ENCODE measurements at regions not wholly inside any gene's neighbourhood (a gene's known extent, or its start where the extent isn't known, plus 50 kb on each side); places are given as distances from the start of the nearest gene placed in this dataset.

- no peak overlapping the region for H3K9ac ChIP-seq (ENCODE audit: control insufficient read depth, insufficient read depth, low read length)
- no peak overlapping the region for H3K4me3 ChIP-seq
- H3K36me3 ChIP-seq (ENCODE audit: control insufficient read depth in 2 of 2, insufficient read depth in 2 of 2, low read length in 1 of 2), result no peaks in the 10 kb centered on the region
- RAD21 ChIA-PET (ENCODE audit: unreplicated experiment), result interaction anchor here (0.7 kb wide), 1 partner anchor 198 kb away, joined by 3 read pairs; no protein-coding TSS in a partner anchor
- POLR2A ChIA-PET, result no interaction called here
- no peak for DNase-seq (ENCODE audit: low read depth, low spot score)
- no peak overlapping the region for H3K4me2 ChIP-seq (ENCODE audit: control insufficient read depth, insufficient read depth)
- WGBS (ENCODE audit: insufficient coverage, insufficient replicate concordance, low lambda C conversion rate, missing lambda C conversion rate), result 90% methylated on average over 3 of the region's 3 CpGs
- CTCF ChIA-PET, result no interaction called here
- H3K27ac ChIP-seq (ENCODE audit: control insufficient read depth, insufficient read depth), result no peak overlapping the region
- no peaks in the 10 kb centered on the region for H3K9me3 ChIP-seq (replicated peaks; ENCODE audit: control insufficient read depth, insufficient read depth, low read length)
- TF ChIP-seq GABPA (IDR thresholded peaks at IDR 0.05; ENCODE audit: low read depth) (0 out of 2 replicates have a peak, but pooled peaks have one; percentile 20), E2F4 (IDR thresholded peaks at IDR 0.05; ENCODE audit: low read depth, low read length) (no peak)
- intact Hi-C loops (cut with micrococcal nuclease; ENCODE audit: unreplicated experiment), result no loop called here
- peaks cover 0 to 1% of the 10 kb centered on the region in 2 experiments; a peak in 3 of 4 replicates for H3K27me3 ChIP-seq (replicated peaks in 1 of 2; ENCODE audit: control insufficient read depth in 2 of 2, insufficient read depth in 2 of 2, low read length in 1 of 2)
- no peak for FAIRE-seq
- no peak for ATAC-seq
- in situ Hi-C loops (cut with MboI), result no loop called here
- H4K20me1 ChIP-seq (ENCODE audit: control insufficient read depth, insufficient read depth), result no peaks in the 10 kb centered on the region
- H3K79me2 ChIP-seq (ENCODE audit: control insufficient read depth, insufficient read depth, low read length), result no peaks in the 10 kb centered on the region
- no peaks in the 10 kb centered on the region for H3K4me1 ChIP-seq (ENCODE audit: control insufficient read depth, insufficient read depth, low read length)
- BruUV-seq (replicated peaks), result no TSS peak
- SMC1A ChIA-PET (ENCODE audit: uncharacterized antibody, unreplicated experiment), result no interaction called here
- no peak overlapping the region for H2AFZ ChIP-seq (ENCODE audit: control insufficient read depth, low read depth, low read length)
Observed at GRCh38 chr1:244264163-244264562, 187.5 kb downstream of the ADSS2 start.

GRCh38 chr1:244265507-244265906 is 186.2 kb downstream of the ADSS2 start:
- H4K20me1 ChIP-seq (ENCODE audit: control insufficient read depth, insufficient read depth), result no peaks in the 10 kb centered on the region
- no peak overlapping the region for H3K4me3 ChIP-seq
- ChIA-PET SMC1A (ENCODE audit: uncharacterized antibody, unreplicated experiment) (no interaction called here), CTCF (no interaction called here), RAD21 (ENCODE audit: unreplicated experiment) (no interaction called here), POLR2A (no interaction called here)
- intact Hi-C loops (cut with micrococcal nuclease; ENCODE audit: unreplicated experiment), result no loop called here
- DNase-seq (ENCODE audit: low read depth, low spot score), result no peak
- H3K27ac ChIP-seq (ENCODE audit: control insufficient read depth, insufficient read depth), result no peak overlapping the region
- no peaks in the 10 kb centered on the region for H3K9me3 ChIP-seq (replicated peaks; ENCODE audit: control insufficient read depth, insufficient read depth, low read length)
- no peaks in the 10 kb centered on the region for H3K36me3 ChIP-seq (ENCODE audit: control insufficient read depth in 2 of 2, insufficient read depth in 2 of 2, low read length in 1 of 2)
- no peak overlapping the region for H3K4me2 ChIP-seq (ENCODE audit: control insufficient read depth, insufficient read depth)
- H3K9ac ChIP-seq (ENCODE audit: control insufficient read depth, insufficient read depth, low read length), result no peak overlapping the region
- no TSS peak for BruUV-seq (replicated peaks)
- no peak for TF ChIP-seq CEBPZ (IDR thresholded peaks at IDR 0.05; ENCODE audit: low read depth, low read length)
- TF ChIP-seq JUND (IDR thresholded peaks at IDR 0.05; ENCODE audit: low read depth, low read length), result no peak
- no peak for TF ChIP-seq CREB1 (IDR thresholded peaks at IDR 0.05; ENCODE audit: low read depth)
- TF ChIP-seq NFIC (IDR thresholded peaks at IDR 0.05; ENCODE audit: low read depth, low read length), result no peak
- no peak for TF ChIP-seq TCF12 (IDR thresholded peaks at IDR 0.05; ENCODE audit: low read depth, low read length)
- no peak for TF ChIP-seq POLR2A (IDR thresholded peaks at IDR 0.05; ENCODE audit: low read depth, low read length)
- TF ChIP-seq SREBF1 (IDR thresholded peaks at IDR 0.05; ENCODE audit: low read length), result no peak
- no peak for TF ChIP-seq MAX (IDR thresholded peaks at IDR 0.05; ENCODE audit: low read depth, low read length)
- no peak for TF ChIP-seq ATF3 (IDR thresholded peaks at IDR 0.05; ENCODE audit: borderline replicate concordance, extremely low read depth, low read depth, low read length)
- TF ChIP-seq CHD4 (IDR thresholded peaks at IDR 0.05), result no peak
- TF ChIP-seq RBBP5 (conservative IDR thresholded peaks at IDR 0.05), result no peak
- H3K79me2 ChIP-seq (ENCODE audit: control insufficient read depth, insufficient read depth, low read length), result no peaks in the 10 kb centered on the region
- FAIRE-seq, result no peak
- H2AFZ ChIP-seq (ENCODE audit: control insufficient read depth, low read depth, low read length), result no peak overlapping the region
- in situ Hi-C loops (cut with MboI), result no loop called here
- no peaks in the 10 kb centered on the region for H3K4me1 ChIP-seq (ENCODE audit: control insufficient read depth, insufficient read depth, low read length)
- WGBS (ENCODE audit: insufficient coverage, insufficient replicate concordance, low lambda C conversion rate, missing lambda C conversion rate), result 45% methylated on average over 2 of the region's 2 CpGs
- ATAC-seq, result no peak
- peaks cover 0 to 1% of the 10 kb centered on the region in 2 experiments; a peak in 3 of 4 replicates for H3K27me3 ChIP-seq (replicated peaks in 1 of 2; ENCODE audit: control insufficient read depth in 2 of 2, insufficient read depth in 2 of 2, low read length in 1 of 2)
